ENCODE measurements at regions not wholly inside any gene's neighbourhood (a gene's known extent, or its start where the extent isn't known, plus 50 kb on each side); places are given as distances from the start of the nearest gene placed in this dataset.

- no peak for DNase-seq
These were observed 117.7 kb downstream of the POLR2M start for GRCh38 chr15:57824186-57824585.

DNA sequence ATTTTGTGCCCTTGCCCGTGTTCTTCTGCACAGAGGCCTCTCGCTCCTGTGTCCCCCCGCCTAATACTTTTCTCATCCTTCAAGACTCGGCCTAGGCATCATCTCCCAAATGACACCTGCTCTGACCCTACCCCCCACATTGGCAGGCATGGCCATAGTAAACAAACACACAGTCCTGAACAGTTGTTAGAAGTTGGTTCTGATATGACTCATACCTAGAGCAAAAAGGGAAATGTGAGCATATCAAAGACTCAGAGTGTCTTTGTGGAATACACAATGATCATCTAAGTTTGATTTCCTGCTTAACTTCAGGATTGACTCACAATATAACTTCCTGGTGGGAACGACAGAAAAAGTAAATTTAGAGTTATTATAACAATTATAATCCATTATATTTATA lies 120.5 kb downstream of the POLR2M start:
- no peak for DNase-seq

GRCh38 chr15:57827971-57828370 lies 121.5 kb downstream of the POLR2M start:
- no peak for DNase-seq

DNA sequence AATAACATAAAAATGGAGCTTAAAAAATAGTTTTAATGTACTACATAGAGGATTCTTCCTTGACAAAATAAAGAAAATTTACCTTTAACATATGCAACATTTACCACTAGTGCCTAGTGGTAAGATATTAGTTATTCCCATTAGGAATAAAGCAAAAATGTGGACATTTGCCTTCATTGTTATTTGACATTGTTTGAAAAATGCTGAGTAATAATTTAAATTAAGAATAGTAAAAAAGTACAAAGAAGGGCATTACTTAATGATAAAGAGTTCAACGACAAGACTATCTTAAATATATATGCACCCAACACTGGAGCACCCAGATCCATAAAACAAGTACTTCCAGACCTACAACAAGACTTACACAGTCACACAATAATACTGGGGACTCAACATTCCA lies 125.7 kb downstream of the POLR2M start:
- DNase-seq = no peak

DNA sequence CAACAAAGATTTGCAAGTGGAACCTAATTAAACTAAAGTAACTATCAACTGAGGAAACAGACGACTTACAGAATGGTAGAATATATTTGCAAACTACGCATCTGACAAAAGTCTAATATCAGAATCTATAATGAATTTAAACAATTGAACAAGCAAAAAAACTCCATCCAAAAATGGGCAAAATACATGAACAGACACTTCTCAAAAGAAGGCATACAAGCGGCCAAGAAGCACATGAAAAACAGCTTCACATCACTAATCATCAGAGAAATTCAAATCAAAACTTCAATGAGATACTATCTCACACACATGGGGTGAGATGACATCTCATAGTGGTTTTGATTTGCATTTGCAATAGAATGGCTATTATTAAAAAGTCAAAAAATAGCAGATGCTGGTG lies 128.6 kb downstream of the POLR2M start:
- no peak for DNase-seq

DNA sequence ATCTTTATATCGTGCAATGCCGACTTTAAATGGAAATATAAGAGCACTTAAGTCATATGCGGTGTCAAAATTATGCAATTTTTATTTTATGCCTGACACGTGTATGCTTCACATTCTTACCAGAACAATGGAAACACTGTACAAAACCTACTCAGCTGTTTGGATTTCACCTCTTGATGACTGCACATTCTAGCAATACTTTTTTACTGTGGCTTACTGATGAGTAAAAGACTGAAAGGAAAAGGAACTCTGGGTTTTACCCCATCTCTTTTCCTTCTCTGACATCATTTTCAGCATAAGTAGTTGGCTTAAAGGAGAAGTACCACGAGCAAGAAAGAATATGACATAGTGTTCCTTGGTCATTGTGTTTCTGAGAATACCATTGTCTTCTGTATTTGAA lies 142.8 kb downstream of the POLR2M start:
- DNase-seq = no peak

- no peak for DNase-seq
These were observed 148.0 kb downstream of the POLR2M start for GRCh38 chr15:57854531-57854930.

DNA sequence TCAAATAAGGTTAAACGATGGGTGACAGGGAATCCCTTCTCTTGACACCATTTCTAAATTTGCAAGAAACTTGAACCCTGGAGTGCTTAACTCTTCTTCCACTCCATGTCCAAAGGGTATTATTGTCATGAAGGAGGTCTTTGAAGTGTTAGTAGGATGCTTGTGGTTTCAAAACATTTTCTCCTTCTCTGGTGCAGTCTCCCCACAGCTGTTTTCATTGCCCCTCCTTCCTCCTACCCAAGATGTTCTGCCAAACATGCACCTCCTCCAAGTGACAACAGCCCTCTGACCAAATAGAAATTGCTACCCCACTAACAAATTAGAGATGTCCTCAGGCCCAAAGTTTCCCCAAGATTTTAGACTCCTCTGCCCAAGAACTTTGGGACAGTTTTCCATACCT lies 151.4 kb downstream of the POLR2M start:
- DNase-seq = no peak

DNA sequence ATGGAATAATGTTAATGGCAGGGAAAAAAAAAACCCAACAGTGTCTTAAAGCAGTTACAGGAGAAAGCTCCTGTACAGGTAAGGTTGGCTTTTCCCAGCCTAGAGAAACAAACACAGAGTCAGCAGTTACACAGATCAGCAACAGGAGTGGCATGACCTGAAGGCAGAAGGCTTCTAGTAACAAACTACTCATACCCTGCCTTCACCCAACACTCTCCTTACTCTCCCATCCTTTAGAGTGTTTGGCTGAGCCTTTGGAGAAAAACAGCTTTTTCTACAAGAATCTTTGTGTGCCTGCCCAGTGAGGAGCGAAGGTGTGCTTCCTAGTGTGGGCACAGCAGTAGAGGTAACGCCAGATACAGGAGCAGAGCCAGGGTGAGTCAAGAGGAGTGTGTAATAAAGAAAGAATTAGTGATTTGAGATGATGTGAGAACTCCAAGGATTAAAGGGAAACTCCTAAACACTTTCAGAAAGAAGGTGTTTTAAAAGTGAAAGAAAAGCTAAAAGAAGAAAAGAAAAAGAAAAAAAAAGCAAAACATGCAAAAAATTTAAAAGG lies 152.7 kb downstream of the POLR2M start:
- DNase-seq = no peak

GRCh38 chr15:57861034-57861638 lies 154.6 kb downstream of the POLR2M start:
- DNase-seq = peak in 1 of 2 experiments; percentile 2

GRCh38 chr15:57861815-57862586 lies 155.5 kb downstream of the POLR2M start:
- no peak for DNase-seq

- no peak for DNase-seq
These were observed 156.2 kb downstream of the POLR2M start for GRCh38 chr15:57862761-57863160.

- no peak for DNase-seq
These were observed 158.8 kb downstream of the POLR2M start for GRCh38 chr15:57865294-57865693.

DNA sequence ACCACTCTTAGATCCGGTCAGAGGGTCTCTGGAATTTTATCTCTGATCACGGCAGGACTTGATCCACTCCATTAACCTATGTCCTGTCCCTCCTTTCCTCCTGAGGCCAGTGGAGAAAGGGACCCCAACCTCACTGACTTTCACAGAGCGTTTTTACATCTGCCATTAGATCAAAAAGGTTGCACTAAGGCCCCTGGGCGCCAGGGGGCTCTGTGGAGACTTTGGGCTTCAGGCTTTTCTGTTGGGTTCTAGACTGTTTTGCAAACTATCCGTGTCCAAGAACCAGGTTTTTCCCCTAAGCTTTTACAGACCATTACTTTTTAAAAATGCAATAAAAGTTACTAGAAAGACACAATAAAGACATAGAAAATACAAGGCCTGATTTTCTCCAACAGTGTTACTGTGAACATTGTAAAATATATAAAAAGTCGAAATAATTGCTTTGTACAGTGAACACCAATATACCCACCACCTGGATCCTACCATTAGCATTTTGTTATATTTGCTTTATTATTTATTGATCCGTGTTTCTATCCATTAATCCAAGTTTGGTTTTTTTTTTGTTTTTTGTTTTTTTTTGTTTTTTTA lies 159.7 kb downstream of the POLR2M start:
- peak in 1 of 2 experiments; percentile 27 for DNase-seq

DNA sequence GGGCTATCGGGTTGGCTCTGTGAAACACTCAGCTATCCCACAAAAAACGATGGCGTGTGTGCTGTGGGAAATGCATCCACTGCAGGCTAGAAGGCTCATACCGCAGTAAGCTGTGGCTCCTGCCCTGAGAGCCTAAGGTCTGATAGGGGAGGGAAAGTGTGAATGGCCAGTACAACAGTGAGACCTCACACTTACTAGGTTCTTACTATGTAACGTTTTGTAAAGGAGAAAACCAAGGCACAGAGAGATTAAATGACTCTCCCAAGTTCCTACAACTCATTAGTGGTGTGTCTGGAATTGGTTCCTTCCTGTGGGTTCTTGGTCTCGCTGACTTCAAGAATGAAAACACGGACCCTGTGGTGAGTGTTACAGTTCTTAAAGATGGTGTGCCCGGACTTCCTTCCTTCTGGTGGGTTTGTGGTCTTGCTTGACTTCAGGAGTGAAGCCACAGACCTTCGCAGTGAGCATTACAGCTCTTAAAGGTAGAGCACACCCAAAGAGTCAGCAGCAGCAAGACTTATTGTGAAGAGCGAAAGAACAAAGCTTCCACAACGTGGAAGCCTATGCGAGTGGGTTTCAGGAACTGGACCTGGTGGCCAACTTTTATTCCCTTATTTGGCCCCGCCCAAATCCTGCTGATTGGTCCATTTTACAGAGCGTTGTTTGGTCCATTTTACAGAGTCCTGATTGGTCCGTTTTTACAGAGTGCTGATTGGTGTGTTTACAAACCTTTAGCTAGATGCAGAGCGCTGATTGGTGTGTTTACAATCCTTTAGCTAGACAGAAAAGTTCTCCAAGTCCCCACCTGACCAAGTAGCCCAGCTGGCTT lies 161.7 kb downstream of the POLR2M start:
- no peak for DNase-seq

GRCh38 chr15:57870667-57871066 lies 164.2 kb downstream of the POLR2M start:
- DNase-seq = no peak

- no peak for DNase-seq
These were observed 165.9 kb downstream of the POLR2M start for GRCh38 chr15:57872281-57873030.

DNA sequence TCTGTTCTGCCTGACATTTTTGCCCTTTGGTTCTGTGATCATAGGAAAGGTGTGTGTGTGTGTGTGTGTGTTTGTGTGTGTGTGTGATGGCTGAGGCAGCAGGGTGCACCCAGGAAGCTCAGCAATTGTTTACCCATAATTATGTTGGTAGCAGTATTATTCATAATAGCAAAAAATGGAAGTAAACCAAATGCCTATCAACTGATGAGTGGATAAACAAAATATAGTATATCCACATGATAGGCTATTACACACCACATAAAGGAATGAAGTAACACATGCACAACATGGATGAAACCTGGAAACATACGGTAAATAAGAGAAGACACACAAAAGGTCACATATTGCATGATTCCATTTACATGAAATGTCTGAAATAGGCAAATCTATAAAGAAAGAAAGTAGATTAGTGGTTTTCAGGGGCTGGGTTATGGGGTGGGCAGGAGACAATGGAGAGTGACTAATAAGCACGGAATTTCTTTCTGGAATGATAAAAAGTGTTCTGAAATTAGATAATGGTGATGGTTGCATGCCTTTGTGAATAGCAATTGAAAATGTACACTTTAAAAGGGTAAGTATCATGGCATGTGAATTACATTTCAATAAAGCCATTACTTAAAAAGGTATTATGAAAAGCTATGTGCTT lies 167.2 kb downstream of the POLR2M start:
- DNase-seq = no peak

DNA sequence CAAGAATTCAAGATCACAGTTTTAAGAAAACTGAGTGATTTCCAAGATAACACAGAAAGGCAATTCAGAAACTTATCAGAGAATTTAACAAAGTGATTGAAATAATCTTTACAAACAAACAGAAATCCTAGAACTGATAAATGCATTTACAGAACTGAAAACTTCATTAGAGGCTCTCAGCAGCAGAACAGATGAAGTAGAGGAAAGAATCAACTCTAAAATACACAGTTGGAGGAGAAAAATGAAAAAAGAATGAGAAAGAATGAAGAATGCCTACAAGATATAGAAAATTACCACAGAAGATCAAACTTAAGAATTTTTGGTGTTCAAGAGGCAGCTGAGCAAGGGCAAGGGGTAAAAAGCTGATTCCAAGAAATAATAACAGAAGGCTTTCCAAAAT lies 168.8 kb downstream of the POLR2M start:
- no peak for DNase-seq

- DNase-seq = no peak
These were observed 172.1 kb downstream of the POLR2M start for GRCh38 chr15:57878573-57878972.

DNA sequence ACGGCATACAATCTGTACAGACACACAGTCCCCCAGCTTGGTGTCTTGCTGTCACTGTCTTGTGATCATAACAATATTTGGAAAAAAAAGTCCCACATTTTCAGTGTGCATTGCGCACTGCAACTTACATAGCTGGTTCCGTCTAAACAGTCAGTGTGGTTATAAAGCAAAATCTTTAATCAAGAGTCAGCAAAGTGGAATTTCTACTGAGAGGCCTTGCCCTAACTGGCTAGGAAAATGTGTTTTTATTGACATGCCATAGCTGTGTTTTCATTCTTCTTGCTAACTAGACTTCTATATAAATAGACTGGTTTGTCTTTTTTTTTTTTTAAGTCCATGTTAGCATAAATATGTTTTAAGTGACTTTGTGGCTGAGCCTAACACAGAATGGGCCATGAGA lies 174.8 kb downstream of the POLR2M start:
- no peak for DNase-seq

DNA sequence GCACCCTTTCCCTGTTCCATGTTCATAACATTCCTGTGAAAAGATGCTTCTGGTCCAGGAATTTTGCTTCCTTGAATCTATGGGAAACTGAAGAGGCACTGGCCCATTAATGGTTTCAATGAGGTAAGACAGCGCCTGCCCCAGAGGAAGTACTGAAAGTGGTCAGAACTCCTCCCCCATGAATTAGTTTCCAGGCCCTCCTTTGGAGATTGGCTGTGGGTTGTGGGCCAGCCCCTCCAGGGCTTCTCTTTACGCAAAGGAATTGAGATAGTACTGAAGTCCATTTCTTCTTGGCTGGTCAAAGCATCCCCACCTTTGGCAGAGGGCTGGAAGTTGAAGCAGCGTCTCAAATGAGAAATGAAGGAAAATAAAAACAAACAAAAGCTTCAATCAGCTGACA lies 175.5 kb downstream of the POLR2M start:
- DNase-seq = no peak

All from NCI-H1930 (cell line).